ENCODE measurements at regions not wholly inside any gene's neighbourhood (a gene's known extent, or its start where the extent isn't known, plus 50 kb on each side); places are given as distances from the start of the nearest gene placed in this dataset.

DNA sequence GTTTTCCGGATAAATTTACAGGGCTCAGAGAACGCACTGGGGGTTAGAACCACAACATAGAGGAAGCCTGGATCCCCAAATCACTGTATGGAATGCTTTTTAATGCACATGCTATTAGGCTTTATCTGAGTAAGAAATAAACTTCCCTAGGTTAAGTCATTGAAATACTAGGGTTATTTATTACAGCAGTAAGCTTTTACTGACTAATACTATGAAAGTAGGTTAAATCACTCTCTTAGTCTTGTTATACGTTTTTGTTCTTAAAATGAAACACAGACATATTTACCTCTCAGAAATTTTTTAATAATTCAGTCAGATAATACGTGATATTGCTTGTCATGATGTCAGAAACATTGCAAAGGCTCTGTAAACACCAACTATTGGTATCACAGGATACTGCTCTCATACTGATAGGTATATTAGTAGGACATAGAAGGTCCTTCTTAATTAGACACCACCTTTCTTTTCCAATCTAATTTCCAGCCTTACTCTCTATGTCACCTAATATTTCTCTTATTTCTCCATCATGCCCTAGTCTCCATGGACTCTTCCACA lies 162.7 kb upstream of the NYAP2 start:
- TF ChIP-seq, protein P1, sequence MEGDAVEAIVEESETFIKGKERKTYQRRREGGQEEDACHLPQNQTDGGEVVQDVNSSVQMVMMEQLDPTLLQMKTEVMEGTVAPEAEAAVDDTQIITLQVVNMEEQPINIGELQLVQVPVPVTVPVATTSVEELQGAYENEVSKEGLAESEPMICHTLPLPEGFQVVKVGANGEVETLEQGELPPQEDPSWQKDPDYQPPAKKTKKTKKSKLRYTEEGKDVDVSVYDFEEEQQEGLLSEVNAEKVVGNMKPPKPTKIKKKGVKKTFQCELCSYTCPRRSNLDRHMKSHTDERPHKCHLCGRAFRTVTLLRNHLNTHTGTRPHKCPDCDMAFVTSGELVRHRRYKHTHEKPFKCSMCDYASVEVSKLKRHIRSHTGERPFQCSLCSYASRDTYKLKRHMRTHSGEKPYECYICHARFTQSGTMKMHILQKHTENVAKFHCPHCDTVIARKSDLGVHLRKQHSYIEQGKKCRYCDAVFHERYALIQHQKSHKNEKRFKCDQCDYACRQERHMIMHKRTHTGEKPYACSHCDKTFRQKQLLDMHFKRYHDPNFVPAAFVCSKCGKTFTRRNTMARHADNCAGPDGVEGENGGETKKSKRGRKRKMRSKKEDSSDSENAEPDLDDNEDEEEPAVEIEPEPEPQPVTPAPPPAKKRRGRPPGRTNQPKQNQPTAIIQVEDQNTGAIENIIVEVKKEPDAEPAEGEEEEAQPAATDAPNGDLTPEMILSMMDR (IDR thresholded peaks at IDR 0.05) = no peak
- TF ChIP-seq POLR2A (IDR thresholded peaks at IDR 0.05) = no peak

All from thyroid gland (tissue), 4 donors.